DMS79 treated with DMSO at 0.1 percent for 48 hours (cell line): ENCODE measurements at regions not wholly inside any gene's neighbourhood (a gene's known extent, or its start where the extent isn't known, plus 50 kb on each side); places are given as distances from the start of the nearest gene placed in this dataset.

Source experiments
- DNase-seq: peaks from one replicate; lab custom pipeline; 2025; lab: John Stamatoyannopoulos, UW

- DNase-seq = peak; percentile 43
Observed at GRCh38 chr15:47218295-47218694, 499.0 kb upstream of the SEMA6D start.

GRCh38 chr15:47244361-47244760 lies 472.9 kb upstream of the SEMA6D start:
- DNase-seq = no peak

DNA sequence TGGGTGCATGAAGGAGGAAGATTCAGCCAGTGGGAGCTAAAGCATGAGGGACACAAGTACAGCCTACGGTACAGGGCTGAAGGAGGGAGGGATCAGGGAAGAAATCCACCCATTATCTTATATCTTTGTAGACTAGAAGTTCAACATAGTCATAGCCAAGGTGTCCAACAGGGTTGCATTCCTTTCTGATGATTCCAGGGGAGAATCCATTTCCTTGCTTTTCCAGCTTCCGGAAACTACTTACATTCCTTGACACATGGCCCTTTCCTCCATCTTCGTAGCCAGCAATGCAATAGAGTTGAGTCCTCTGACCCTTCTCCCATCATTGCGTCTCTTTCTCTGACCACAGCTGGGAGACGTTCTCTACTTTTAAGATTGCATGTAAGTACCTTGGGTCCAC lies 471.0 kb upstream of the SEMA6D start:
- no peak for DNase-seq

- DNase-seq = no peak
Observed at GRCh38 chr15:47258521-47258920, 458.8 kb upstream of the SEMA6D start.

DNA sequence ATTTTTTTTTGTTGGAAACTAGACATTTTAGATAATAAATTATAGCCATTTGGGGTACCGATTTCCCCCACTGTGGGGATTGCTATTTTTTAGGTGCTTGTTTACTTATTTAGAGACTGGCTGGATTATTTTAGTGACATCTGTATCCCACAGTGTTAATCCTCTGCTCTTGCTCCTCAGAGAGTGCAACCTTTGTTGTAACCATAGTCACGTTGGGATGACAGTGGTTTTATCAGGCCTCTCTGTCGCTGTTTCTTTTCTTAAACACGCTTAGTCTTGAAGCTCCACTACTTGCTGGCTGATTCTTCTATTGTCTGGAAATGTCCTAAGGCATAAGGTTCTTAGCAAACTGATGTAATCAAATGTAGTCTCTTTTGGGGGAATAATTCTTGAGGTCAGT lies 451.6 kb upstream of the SEMA6D start:
- DNase-seq = no peak

- DNase-seq = no peak
Observed at GRCh38 chr15:47266566-47266965, 450.7 kb upstream of the SEMA6D start.

DNA sequence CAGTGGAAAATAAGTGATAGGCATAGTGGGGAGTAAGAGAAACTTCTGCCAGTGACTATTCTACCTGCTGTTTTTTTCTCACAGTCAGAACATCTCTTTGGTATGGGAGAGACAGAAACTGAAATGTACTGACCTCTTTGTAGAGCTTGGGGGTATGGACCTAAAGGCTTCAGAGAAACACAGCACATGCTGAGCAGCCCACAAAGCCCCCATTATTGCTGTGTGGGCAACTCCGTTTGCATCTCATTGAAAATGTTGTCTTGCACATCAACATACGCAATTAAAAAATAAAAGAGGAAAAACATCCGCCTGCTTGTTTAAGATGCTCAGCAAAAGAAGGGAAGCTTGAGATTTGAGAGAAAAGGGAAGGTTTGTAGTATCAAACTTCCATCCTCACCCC lies 443.4 kb upstream of the SEMA6D start:
- DNase-seq = no peak

DNA sequence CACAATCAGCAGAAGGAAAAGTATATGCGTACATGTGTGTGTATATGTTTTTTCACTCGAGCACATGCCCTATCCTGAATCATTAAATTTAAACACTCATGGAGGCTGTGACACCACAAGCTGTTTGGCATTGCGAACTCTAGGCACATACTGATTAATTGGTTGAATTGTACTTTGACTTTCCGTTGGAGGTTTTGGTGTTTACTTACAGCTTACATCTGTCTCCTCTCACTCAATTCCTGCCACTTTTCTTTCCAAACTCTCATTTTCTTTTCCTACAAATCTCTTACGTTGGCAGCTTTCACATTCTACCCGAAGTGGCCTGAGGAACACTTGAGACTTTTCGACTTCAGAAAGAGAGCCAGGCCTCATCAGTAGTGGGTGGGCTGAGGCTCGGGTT lies 434.1 kb upstream of the SEMA6D start:
- DNase-seq = no peak

DNA sequence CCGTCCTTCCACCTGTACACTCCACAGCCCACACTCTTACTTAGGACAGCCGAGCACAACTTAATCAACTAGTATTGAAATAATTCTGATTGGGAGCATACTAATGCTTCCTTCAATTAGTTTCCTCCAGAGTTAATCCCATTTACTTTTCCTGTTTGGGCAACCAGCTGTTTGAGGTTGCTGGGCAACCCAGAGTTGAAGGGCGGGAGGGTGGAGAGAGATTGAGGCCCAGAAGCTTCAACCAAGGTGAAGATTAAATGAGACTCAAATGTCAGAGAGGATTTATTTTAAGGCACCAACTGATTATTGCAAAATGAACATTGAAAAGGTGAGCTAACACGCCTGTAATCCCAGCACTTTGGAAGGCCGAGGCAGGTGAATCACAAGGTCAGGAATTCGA lies 428.5 kb upstream of the SEMA6D start:
- no peak for DNase-seq

GRCh38 chr15:47289656-47290055 lies 427.6 kb upstream of the SEMA6D start:
- no peak for DNase-seq

- DNase-seq = no peak
Observed at GRCh38 chr15:47291767-47292166, 425.5 kb upstream of the SEMA6D start.

- no peak for DNase-seq
Observed at GRCh38 chr15:47292638-47293190, 424.6 kb upstream of the SEMA6D start.

- no peak for DNase-seq
Observed at GRCh38 chr15:47293466-47294162, 423.7 kb upstream of the SEMA6D start.

- DNase-seq = no peak
Observed at GRCh38 chr15:47294765-47295259, 422.5 kb upstream of the SEMA6D start.

DNA sequence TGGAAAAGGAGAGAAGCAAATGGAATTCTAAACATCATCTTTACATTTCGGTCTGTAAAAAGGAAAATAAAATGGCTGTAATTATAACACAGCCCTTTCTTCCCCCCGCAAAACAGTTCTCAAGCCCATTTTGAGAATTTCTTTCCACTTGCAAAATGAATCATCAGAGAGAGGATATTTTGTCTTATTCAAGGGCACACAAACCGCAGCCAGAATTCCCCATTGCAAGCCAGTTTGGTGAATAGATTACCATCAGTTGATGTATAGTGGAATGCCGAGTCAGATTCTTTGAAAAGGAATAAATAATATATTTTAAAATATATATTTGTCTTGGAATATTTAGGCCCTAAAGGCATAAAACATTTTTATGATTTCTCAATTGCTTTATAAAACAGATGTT lies 420.4 kb upstream of the SEMA6D start:
- no peak for DNase-seq

- peak; percentile 58 for DNase-seq
Observed at GRCh38 chr15:47299846-47300434, 417.4 kb upstream of the SEMA6D start.

- no peak for DNase-seq
Observed at GRCh38 chr15:47300596-47300995, 416.7 kb upstream of the SEMA6D start.

DNA sequence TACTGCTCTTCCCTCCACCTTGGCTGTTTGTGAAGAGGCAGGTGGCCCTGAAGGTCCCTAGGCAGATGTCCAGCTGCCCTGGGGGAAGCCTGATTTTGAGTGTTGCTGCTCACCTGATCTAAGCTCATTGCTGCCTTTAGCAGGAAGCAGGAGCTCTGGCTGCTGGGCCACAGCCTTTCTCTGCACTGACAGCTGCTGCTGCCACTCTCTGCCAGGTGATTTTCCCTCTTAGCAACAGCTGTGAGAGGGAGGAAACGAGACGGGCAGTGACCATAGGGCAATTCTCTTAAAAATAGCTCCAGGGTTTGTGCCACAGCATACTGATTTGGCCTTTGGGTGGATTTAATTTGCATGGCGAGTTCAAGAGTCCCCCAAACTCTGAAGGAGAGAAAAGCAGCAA lies 415.8 kb upstream of the SEMA6D start:
- peak; percentile 51 for DNase-seq

DNA sequence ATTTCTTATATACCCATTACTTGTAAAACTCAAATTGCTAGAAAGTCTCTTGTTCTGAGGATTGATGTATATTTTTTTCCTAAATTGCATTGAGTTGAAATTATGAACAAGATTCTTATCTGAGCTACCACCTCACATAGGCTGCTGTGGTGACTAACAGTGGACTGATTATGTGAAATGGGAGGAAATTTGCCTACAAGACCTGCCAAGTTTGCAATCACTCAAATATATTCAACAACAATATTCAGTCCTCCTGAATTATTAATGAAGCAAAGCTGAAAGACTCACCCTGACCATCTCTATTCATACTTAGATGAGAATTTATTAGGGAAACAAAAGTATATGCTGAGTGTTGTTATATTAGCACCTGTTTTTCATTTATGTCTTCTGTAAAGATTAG lies 412.6 kb upstream of the SEMA6D start:
- DNase-seq = peak; percentile 10

- DNase-seq = no peak
Observed at GRCh38 chr15:47312161-47312560, 405.1 kb upstream of the SEMA6D start.

DNA sequence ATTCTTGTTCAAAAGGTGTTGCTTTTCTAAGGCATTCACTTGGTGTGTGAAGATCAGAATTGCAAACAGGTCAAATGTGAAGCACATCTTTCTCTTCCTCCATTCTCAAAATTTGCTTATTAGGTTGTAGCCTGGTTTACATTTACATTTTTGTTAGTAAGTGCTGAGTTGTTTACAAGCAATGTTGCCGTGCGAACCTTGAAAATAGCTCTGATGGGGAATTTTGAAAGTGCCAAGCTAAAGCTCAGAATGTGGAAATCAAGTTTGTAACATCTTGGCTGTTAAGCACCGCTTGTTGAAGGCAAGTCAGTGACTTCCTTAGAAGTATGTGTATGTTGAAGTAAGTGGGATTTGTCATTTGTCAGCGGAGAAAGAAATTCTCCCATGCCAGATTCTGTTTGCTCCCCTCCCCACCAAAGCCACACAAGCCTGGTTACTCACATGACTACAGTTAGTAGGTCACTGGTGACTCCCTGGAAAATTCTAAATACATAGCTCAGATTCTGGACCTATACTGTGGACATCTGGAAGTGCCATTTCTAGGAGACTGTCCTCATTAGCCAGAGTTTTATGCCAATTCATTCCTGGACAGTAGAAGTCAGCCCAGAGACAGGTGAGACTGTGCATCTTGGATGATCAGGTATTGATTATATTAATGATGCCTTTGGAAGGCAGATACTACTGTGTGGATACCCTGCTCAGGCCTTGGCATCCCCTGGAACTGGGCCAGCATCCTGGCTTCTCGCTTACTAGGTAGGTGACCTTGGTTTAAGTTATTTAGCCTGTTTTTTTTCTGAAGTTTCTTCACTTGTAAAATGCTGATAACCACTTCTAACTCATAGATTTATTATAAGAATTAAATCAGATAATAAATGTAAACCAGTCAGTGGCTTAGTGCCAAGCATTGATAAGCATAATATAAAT lies 390.6 kb upstream of the SEMA6D start:
- no peak for DNase-seq

- DNase-seq = peak; percentile 97
Observed at GRCh38 chr15:47331829-47332393, 385.4 kb upstream of the SEMA6D start.
